GM21367 (cell line): ENCODE measurements at regions not wholly inside any gene's neighbourhood (a gene's known extent, or its start where the extent isn't known, plus 50 kb on each side); places are given as distances from the start of the nearest gene placed in this dataset.
"Not testable (repeated sequence)": the region's sequence is repeated elsewhere in the genome, so short reads cannot be mapped to it uniquely, and the experiment has no call there.

ENCODE experiments used
- ATAC-seq: cut with Tn5 transposase; IDR thresholded peaks from one replicate; pipeline ENCODE4 v1.9.1; 2021; ENCODE audit not compliant: unreplicated experiment

DNA sequence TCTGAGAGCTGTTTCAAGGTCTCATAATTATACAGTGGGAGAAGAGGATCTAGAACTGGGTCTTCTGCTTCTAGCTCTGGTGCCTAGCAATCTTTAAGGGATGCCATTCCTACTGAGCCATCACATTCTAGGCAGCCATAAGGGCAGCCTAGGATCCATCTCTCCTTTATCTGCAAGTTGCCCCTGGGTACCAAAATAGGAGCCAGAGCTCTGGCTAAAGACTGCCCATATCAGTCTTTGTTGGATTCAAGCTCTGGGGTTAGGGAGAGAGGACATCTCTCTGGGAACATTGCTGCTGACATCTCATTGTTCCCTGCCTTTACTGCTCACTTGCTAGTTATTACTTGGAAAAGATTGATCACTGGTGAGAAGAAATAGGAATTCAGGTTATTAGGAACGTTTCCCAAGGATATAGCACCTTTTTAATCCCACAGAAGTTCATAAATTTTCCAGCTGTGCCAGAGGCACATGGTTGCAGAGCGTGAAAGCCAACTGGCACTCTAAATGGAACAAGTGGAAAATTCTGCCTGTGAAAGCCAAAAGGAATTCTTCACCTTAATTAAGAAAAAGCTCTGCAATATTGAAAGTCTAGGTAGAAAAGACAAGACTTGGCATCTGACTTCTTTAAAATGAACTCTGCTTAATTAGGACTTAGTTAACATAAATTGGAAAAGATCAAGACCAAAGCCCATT, 102.2 kb downstream of the CDC42EP3 start:
- no peak for ATAC-seq

DNA sequence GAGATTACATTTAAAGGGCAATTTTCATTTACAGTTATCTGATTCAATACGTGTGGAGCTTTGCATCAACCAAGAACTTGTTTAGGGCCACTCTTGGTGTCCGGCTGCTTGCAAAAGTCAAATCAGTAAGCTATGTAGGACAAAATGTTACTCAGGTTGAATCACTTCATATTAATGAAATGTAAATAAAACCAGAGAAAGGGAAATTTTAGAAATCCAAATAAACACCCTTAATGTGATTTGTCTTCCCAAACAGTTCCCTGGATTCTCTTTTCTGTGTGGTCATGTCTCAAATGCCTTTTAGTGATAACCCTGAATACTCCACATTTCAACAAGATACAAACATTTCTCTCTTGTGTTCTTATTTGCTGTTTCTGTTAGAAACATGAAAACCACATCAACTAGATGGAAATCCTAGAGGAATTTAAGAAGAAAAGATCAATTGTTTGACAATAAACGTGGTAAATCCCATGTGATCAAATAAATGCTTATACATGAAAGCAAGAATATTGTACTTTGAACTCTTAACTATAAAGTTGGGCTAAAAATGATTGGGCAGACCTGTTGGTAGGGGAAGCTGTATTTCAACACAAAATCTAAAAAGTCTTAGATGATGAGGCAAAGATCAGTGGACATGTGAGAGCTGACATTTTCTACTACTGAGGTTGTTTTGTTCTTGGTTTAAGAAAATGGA, 101.3 kb downstream of the CDC42EP3 start:
- no peak for ATAC-seq

DNA sequence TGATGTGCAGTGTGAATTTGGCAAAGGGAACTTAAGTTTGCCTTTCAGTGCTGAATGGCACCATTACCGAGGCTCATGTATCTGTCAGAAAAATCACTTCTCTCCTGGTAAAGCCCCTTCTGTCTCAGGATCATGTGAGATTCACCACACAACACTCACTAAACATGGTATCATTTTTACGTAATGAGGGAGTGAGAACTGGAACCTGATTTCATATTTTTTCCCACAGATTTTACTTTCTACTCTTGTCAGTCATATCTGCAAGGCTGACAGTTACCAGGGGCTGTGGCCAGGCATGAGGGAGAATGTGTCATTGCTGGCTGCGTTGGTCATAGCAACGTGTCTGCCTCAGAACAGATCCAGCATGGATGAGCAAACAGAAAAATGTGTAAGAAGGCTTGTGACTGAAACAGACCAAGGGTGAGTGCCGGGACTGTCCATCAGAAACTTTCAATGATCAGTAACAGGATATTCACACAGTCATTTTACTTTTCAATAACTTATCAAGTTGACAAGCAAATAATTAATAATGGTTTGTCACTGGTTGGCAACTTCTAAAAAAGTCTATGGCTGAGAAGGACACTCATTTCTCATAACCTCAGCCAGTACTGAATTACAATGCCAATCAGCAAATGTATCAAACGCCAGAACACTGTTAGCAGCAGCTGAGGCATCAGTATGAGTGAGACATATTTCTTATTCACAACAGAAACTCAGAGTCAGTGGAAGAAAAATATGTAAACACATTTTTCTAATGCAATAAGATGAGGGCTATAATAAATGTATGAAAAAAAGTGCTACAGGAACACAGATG, 100.5 kb downstream of the CDC42EP3 start:
- ATAC-seq, result peak; percentile 78

DNA sequence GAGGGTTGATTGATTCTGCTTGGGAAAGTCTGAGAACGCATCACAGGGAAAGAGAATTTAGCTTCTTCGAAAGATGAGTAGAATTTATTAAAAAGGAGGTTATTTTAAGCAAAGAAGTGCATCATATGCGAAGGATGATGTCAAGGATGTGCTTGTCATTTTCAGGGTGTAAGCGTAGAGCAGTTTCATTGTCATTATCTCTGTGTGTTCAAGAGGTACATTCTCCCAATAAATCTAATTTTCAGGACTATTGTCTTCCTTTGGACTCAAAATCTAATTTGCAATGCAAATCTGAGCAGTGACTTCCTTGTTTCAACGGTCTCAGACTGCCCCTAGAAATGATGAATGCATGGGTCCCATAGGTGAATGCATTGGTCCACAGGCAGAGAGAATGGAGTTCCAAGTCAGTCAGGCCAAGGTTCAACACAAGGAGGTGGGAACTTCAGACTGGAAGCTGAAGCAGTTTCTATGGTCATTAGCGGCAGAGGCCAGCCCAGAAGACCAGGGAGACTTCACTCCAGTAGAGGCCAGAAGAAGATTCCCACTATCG, 99.8 kb downstream of the CDC42EP3 start:
- no peak for ATAC-seq

DNA sequence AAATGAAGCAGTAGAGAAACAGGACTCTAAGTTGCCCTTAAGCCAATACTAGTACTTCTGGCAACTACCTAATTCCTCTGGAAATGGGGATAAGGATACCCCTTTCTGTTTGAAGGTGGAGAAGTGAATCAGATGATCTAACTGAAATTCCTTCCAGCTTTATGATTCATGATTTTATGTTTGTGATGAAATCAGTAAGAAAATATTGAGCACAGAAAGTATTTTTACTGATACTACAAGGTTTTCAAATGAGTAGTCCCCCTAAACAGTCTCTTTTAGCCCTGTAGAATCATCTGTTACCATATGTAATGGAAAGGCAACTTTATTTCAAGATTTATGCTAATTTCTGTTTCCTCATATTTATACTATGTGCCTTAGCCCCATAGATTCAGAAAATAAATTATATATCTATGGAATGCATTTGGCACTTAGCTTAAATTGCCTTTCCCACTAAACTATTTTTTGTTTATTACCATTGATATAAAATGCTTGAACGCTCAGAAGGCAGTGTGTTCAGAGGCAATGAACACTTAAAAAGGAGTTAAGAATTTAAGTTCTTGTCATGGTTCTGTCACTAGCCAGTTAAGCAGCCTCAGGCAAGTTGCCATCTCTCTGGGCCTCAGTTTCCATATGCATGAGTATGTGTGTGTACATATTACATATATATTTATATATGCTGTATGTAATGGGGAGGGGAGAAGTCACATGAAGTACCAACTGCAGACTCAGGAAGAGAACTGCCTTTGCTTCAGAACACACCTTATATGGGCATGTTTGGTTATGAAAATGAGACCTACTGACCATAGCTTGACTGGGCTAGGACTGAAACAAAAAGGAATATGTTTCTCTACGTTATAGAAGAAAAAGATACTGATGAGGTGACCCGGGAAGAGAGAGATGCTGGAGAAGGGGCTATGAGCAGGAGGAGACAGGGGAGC, 97.7 kb downstream of the CDC42EP3 start:
- peak; percentile 66 for ATAC-seq

DNA sequence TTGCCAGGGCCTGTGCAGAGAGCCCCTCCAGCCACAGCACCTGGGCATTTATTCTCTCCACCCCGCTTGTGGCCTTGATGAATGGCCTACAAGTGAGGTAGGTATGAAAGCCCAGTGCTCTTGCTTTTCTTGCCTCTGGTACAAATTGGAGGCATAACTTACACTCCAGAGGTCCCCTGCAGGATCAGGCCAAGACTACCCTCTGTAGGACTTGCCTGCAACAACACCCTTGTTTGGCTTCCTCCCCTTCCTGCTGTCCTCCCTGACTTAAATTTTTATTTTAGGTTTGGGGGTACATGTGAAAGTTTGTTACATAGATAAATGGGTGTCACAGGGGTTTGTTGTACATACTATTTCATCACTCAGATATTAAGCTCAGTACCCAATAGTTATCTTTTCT, 95.7 kb downstream of the CDC42EP3 start:
- ATAC-seq, result no peak

DNA sequence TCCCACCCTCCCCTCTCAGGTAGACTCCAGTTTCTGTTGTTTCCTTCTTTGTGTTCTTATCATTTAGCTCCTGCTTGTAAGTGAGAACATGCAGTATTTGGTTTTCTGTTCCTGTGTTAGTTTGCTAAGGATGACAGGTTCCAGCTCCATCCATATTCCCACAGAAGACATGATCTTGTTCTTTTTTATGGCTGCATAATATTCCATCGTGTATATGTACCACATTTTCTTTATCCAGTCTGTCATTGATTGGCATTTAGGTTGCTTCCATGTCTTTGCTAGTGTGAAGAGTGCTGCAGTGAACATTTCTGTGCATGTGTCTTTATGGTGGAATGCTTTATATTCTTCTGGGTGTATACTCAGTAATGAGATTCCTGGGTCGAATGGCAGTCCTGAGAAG, 95.2 kb downstream of the CDC42EP3 start:
- not testable (repeated sequence) for ATAC-seq

DNA sequence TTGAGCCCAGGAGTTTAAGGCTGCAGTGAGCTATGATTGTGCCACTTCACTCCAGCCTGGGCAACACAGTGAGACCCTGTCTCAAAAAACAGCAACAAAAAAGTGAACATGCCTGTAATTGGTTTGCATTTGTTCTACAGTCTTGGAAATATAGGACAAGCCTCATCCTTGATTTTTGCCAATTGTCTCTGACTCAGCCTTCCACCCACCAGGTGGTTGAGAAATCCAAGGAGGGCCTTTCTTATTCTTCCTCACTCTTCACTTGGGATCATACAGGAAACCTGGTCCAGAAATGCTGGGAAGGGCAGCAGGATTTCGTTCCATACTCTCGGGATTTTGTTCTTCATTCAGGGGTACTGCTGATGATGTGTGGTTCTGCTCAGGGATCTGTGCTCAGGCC, 94.6 kb downstream of the CDC42EP3 start:
- ATAC-seq, result no peak

DNA sequence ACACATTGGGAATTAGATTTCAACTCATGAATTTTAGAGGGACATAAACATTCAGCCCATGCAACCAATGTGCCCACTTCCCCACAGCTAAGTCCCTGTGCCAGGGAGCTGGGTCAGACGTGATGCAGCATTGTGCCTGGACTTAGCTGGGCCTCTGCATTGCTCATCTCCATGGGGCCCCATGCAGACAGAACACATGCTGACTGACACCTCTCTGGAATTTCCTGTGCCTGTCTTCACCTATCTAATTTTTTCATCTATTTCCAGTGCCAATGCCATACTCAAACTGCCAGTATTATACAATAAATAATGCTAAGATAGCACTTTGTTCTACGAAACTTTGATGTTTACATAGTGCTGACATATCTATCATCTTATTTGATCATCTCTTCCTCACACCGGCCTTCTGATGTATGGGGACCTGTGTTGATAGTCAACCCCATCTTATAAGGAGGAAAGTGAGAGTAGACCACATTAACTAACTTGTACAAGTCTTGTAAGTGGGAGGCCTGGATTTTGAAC, 92.2 kb downstream of the CDC42EP3 start:
- no peak for ATAC-seq

DNA sequence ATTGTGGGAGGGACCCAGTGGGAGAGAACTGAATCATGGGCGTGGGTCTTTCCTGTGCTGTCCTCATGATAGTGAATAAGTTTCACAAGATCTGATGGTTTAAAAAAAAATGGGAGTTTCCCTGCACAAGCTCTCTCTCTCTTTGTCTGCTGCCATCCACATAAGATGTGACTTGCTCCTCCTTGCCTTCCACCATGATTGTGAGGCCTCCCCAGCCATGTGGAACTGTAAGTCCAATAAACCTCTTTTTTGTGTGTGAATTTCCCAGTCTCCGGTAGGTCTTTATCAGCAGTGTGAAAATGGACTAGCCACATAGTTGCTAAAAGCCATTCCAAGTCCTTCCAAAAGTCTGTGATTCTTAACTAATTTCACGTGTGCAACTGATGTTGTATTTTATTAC, 91.5 kb downstream of the CDC42EP3 start:
- ATAC-seq, result not testable (repeated sequence)

DNA sequence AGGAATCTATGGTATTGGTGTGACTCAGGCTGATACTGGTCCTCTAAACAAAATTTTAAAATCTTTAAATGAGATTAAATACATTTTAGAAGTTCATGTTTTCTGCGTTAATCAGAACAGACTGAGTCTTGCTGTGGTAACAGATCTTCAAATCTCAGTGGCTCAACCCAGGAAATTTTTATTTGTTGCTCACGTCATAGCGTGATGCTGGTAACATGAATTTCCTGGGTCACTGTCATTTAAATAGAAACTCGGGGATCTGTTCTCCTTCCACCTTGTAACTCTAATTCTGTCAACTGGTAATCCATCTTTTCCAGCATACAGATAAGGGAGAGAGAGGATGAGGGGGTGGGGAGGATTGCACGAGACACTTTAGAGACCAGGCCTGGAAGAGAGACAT, 90.0 kb downstream of the CDC42EP3 start:
- no peak for ATAC-seq

DNA sequence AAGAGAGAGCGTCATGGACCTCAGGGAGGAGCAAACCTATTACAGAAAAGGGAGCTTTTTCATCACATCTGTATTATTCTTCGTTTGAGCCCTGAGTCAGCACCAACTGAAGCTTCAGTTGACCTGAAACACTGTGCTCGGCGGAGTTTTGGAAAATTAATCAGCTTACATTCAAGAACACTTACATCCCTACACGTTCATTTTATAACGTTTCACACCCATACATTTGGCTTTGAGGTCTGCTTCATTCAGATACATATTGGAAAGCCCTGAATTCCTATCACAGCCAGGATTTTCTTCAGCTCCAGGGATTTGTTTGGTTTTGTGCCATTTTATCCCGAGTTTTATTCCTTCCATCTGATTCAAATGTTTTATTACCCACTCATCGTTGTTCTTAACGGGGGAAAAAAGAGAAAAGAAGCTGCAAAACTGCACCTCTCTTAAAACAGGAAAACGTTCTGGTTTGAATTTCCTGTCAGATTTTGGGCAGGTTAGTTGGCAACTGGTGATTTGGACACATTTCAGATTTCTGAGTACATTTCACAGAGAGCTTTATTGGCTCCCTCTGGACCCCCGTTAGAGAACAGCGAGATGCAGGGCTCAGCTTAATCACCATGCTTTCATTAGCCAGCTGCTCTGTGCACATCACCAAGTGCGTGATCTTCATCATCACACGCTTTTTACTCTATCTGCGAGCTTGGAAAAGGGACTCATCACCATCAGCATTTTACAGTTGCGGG, 88.8 kb downstream of the CDC42EP3 start:
- ATAC-seq, result no peak

DNA sequence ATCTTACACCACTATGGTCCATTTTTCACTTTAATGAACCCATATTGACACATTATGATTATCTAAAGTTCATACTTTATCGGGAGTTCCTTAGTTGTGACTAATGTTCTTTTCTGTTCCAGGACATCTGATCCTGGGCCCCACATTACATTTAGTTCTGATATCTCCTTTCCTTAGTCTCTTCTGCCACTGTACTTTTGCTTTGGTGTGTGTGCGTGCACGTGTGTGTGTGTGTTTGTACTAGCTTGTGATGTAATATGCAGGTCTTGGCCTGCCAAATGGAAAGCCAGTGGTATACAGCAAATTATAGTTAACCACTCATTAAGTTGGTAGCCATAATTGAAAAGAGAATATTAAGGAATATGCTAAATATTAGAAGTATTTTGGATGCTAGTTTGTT, 88.0 kb downstream of the CDC42EP3 start:
- no peak for ATAC-seq

DNA sequence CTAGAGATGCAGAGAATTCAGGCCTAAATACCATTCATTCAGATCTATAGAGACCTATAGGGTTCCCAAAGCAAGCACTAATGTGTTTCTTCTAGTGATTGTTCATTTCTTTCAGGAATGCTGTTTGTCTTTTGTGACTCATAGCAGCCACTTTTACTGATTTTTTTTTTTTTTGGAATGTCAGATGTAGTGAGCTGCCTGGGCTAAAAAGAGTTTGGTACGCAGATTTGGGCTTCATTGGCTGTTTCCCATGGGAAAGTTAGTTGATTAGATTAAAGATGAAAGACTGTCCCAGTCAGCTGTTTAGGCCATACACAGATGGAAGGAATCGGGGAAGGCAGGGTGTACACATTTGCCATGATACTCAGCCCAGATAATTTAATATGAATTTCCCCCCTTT, 87.6 kb downstream of the CDC42EP3 start:
- no peak for ATAC-seq

DNA sequence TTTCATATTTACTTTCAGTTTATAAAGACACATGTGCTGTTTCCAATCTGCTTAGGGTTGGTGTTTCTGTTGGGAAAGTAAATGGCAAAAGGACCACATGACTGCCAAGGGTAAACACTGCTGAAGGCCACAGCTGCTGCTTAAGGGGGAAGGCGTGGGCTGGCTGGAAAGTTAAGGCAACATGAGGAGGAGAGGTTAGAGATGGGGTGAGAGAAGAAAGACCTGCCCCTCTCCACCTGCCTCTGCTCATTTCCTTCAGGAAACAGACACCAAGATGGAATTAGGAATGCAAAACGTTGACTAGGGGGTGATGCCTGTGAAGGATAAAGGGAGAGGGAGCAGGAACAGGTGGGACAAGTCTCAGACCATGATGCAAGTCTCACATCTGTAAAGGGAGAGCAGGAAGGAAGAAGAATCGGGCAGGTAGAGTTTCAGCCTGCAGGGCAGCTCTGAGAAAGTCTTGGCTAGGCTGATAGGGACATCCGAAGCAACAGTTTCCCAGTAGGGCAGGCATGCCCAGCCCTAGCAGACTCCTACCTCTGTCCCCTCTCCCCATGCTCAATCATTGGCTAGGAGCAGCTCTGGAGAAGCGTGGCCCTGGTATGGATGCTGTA, 86.0 kb downstream of the CDC42EP3 start:
- ATAC-seq, result no peak

DNA sequence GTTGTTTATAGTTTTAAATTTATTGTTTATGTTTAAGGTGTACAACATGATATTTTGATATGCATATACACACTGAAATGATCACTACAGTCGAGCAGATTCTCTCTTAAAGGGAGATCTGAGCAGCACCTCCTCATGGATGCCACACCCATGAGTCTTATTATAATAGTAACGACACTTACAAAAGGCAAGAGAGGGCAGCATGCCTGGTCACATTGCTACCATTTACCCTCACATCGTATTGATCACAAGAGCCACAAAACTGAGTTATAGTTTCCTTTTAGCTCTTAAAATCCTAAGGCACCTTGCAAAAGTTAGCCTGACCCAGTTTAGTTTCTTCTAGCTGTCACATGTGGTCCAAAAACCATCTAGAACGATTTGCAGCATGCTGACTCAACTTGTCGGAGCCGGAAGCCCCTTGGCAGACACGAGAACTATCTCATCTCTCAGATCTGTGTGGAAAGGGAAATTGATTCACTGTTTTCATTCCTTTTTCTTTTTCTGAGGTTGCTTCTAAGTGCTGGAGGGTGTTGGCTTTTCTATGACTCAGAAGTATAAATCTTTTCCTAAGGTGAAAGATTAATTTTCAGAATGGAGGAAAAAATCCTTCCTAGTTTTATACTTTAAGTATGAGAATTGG, 85.3 kb downstream of the CDC42EP3 start:
- ATAC-seq, result no peak

DNA sequence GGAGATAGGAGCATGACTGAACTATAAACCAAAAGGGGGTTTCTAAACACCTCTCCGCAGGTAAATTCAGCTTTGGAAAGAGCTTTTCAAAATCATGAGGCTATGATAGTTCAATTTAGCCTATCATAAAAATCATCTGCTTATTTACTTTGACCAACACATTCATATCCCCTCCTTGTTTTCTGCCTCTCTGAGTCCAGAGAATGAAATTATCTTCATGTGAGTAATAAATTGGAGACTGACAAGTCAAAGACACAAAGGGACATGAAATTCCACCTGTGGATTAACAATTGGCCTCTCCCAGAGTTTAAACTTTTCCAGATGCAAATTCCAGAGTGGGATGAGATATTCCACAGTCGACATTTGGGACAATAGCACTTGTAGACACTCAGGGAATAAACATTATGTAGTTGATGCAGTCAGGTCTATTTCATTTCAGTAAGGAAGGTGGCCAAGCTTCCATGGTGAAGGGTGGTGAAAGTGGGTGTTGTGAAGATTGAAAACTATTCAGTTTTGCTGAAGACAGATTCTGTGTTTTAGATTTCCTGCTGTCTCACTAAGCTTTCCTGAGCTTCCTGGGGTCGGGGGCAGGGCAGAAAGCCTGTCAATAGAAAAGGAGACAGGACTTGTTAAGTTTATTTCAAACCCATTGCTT, 84.7 kb downstream of the CDC42EP3 start:
- ATAC-seq, result no peak

DNA sequence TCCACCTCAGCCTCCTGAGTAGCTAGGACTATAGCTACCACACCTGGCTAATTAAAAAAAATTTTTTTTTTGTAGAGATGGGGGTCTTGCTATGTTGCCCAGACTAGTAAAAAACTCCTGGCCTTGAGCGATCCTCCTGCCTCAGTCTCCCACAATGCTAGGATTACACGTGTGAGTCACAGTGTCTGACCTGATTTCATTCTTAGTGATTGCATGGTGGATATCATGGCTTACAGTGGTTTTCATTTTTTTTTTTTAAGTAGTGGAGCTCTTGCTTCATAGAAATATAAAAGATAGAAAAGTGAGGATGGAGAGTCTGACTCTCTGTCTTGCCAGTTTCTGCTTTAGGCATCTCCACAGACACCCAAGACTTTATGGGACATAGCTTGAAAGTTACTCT, 83.6 kb downstream of the CDC42EP3 start:
- ATAC-seq, result no peak
